HG03103 (cell line): ENCODE measurements at regions not wholly inside any gene's neighbourhood (a gene's known extent, or its start where the extent isn't known, plus 50 kb on each side); places are given as distances from the start of the nearest gene placed in this dataset.
"Not testable (repeated sequence)": the region's sequence is repeated elsewhere in the genome, so short reads cannot be mapped to it uniquely, and the experiment has no call there.

Source experiments
- ATAC-seq: cut with Tn5 transposase; IDR thresholded peaks from one replicate; pipeline ENCODE4 v1.9.1; 2021; ENCODE audit warnings: low read depth; ENCODE audit not compliant: unreplicated experiment

DNA sequence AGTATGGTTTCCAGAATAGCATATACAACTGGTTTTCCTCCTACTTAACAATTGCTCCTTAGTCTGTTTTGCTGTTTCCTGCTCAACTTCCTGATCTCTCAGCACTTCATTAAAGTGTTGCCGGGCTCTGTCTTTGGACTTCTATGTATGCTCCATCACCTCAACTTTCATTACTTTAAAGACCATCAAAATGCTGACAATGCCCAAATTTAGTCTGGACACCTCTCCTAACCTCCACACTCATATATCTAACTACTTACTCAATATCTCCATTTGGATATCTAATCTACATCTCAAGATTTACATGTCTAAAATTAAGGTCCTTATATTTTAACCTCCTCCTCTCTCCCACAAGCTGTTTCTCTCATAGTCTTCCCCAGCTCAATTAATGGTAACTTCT lies 54.4 kb upstream of the LGR5 start:
- no peak for ATAC-seq

DNA sequence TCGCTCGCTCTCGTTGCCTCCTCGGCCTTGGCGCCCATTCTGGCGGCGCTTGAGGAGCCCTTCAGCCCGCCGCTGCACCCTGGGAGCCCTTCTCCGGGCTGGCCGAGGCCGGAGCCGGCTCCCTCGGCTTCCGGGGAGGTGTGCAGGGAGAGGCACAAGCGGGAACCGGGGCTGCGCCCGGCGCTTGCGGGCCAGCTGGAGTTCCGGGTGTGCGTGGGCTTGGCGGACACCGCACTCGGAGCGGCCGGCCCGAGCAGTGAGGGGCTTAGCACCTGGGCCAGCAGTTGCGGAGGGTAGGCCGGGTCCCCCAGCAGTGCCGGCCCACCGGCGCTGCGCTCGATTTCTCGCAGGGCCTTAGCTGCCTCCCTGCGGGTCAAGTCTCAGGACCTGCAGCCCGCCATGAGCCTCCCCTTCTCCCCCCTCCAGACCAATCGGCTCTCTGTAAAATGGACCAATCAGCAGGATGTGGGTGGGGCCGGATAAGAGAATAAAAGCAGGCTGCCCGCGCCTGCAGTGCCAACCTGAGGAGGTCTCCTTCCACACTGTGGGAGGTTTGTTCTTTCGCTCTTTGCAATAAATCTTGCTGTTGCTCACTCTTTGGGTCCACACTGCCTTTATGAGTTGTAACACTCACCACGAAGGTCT lies 62.8 kb upstream of the LGR5 start:
- ATAC-seq: not testable (repeated sequence)

DNA sequence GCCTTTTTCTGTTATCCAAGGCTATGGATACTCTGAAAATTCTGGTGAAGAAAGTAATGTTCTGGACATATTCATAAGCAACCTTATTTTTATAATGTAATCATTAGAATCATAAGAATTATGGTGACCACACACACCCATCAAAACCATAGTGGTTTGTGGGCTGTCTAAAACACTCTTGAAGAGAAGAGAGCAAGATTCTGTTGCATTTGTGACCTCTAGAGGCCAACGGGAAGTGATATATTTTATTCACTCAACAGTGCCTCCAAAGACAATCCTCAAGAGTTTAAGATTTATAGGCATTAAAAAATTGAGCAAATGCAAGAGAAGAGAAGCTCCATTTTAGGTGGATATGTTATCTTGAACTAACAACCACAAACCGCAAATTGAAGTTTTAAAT lies 68.5 kb upstream of the LGR5 start:
- no peak for ATAC-seq

DNA sequence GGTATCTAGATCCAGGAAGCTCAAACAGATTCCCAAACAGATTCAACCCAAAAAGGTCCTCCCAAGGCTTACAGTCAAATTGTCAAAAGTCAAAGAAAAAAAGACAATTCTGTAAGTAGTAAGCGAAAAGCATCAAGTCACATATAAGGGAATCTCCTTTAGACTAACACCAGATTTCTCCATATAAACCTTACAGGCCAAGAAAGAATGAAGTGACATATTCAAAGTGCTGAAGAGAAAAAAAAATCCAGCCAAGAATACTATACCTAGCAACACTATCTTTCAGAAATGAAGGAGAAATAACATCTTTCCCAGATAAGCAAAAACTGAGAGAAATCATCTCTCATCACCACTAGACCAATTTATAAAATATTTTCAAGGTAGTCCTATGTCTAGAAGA lies 79.6 kb upstream of the LGR5 start:
- ATAC-seq: no peak

DNA sequence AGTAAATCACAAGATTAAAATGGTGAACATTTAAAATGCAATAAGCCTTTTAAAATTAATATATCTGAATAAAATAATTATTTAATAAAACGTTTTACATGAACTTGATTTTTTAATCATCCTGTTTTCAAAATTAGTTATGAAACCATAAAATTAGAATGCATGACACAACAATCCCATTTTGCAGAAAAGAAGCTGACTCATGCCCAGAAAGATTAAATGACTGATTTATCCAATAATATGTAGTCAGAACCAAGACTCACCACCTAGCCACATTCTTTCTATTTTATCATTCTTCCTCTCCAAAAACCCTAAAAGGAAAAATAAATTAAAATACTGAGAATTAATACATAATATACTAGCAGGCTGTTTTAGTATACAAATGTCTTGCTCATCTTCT lies 83.0 kb upstream of the LGR5 start:
- ATAC-seq: no peak

DNA sequence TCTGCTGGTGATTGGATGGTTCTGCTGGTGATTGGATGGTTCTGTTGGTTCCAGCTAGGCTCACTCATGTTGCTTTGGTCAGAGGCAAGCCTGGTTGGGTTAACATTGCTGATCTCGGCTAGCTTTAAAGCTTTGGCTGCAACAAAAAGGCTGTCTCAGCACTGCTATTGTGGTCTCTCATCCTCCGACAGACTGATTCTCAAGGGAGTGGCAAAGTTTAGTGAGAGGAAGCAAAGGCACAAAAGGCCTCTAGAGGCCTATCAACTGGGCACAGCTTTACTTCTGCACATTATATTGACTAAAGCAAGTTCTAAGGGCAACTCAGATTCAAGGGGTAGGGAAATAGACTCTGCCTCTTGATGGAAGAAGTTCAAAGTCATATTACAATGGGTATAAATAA lies 84.7 kb upstream of the LGR5 start:
- no peak for ATAC-seq

DNA sequence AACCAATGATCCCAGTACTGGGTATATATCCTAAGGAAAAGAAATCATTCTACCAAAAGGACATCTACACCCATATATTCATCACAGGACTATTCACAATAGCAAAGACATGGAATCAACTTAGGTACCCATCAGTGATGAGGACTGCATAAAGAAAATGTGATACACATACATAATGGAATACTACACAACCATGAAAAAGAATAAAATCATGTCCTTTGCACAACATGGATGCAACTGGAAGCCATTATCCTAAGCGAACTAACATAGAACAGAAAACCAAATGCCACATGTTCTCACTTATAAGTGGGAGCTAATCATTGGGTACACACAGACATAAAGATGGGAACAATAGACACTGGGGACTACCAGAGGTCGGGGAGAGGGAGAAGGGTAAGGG lies 86.0 kb upstream of the LGR5 start:
- no peak for ATAC-seq

DNA sequence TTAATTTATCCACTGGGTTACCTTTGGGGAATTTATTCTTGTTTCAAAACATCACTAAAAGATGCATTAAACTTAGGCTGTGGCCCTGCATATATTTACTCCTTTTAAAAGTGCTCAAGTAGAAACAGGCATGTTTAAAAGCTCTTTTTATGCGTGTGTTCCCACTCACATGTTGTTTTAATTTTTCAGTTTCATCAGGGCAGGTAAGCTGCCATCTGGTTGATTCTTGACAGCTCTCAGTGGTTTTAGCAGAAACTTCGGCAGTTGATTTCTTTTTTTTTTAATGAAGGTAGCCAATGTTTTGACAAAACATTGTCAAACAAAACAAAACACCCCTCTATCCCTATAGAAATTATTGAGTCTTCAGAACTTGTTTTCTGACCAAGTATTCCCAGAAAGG lies 89.6 kb upstream of the LGR5 start:
- ATAC-seq: no peak

DNA sequence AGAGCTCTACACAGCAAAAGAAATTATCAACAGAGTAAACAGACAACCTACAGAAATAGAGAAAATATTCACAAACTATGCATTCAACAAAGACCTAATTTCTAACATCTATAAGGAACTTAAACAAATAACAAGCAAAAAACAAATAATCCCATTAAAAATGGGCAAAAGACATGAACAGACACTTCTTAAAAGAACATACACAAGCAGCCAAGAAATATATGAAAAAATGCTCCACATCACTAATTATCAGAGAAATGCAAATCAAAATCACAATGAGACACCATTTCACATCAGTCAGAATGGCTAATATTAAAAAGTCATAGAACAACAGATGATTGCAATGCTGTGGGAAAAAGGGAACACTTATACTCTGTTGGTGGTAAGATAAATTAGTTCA lies 100.7 kb upstream of the LGR5 start:
- ATAC-seq: no peak

DNA sequence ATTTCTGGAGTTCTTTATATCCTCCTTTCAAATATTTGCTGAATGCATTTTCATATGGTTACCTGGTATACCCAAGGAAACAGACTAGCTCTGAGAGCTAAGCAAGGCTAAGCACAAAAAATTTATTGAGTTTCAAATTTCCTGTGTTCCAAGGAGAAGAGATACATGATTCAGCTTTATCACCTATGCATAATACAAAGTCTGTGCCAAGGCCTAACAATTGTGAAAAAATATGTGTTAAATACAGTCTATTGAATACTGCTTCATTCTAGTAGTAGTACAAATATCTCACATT lies 103.7 kb upstream of the LGR5 start:
- no peak for ATAC-seq

DNA sequence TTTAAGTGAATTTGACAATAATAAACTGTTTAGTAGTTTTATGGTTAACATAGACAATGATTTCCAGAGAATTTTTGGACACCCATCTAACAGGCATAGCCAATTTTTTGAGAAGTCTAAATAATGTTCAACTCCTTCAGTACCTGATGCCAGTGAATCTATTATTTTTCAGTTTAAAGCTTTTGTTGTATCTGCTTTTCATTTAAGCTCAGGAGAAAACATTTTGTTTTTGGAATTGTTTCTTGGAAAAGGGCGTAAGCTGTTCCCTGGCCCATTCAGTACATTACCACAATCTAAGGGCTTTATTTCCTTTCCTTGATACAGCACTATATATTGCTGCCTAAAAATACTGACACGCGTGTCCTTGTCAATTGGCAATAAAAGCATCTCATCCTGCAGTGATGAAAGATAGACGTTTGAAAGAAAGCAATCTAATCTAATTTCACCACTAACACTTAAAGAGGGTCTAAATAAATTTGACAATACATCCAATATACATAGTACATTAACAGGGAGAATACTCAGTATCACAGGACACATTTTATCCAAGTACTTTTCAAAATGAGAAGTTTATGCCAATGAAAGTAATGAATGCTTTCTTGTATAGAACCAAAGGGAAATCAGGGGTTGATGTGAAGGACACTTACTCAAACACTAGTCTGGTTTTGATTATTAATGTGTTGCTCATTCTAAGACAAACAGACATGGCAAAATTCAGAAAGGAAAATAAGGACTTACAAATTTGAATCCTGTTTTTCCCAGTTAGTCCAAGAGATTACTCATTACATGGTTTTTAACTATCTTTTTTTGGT lies 104.2 kb upstream of the LGR5 start:
- no peak for ATAC-seq

DNA sequence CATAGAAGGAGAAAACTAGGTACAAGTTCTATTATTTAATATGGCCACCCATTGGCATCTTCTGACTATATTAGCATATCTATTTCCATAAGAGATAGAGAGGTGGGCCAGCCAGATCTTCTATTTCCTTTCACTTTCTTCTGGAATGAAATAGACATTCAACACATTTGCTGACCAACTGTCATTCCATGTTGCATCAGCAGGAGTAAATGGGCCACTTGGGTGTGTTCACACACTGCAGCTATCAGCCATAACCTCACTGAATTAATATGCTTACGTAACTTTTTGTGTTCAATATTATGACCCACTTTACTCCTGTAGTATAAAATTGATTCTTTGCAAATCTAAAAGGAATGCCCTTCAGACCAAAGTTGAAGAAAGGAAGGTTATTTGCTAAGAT lies 106.2 kb upstream of the LGR5 start:
- ATAC-seq: no peak

DNA sequence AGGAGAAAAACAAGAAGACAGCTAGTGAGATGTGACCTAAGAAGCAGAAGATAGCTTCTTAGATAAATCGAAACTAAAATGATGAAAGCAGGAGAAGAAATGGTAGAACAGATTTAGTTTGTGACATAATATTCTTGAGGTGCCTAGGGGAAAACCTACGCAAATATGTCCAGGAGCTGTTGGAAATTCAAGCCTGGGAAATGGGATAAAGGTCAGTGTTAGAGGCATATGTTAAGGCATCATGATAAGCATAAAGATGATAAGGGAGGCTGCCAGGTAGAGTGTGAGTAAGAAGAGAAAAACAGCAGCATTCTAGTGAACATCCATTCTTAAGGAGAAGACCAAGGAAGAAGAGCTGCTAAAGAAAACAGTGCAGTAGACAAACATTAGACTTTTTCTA lies 109.6 kb upstream of the LGR5 start:
- no peak for ATAC-seq

DNA sequence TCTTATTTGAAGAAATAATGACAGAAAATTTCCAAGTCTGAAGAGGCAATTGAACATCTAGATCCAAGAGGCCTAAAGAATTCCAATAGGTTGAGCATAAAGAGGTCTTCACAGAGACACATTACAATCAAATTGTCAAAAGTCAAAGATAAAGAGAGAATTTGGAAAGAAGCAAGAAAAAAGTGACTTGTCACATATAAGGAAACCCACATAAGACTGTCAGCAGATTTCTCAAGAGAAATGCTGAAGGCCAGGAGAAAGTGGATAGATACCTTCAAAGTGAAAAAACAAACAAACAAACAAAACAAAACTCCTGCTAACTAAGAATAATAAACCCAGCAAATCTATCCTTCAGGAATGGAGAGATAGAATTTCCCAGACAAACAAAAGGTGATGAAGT lies 118.1 kb upstream of the LGR5 start:
- no peak for ATAC-seq

DNA sequence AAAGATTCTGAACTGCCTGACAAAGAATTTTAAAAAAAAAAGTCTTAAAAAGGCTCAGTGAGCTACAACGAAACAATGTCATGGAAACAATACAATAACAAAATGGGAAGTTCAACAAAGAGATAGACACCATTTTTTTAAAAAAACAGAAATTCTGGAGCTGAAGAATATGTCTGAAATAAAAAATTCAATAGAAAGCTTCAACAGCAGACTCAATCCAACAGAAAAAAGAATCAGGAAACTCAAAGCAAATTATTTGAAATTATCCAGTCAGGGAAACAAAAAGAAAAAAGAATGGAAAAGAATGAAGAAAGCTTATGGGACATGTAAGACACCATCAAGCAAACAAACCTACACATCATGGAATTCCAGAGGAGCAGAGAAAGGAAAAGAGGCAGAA lies 118.5 kb upstream of the LGR5 start:
- no peak for ATAC-seq

DNA sequence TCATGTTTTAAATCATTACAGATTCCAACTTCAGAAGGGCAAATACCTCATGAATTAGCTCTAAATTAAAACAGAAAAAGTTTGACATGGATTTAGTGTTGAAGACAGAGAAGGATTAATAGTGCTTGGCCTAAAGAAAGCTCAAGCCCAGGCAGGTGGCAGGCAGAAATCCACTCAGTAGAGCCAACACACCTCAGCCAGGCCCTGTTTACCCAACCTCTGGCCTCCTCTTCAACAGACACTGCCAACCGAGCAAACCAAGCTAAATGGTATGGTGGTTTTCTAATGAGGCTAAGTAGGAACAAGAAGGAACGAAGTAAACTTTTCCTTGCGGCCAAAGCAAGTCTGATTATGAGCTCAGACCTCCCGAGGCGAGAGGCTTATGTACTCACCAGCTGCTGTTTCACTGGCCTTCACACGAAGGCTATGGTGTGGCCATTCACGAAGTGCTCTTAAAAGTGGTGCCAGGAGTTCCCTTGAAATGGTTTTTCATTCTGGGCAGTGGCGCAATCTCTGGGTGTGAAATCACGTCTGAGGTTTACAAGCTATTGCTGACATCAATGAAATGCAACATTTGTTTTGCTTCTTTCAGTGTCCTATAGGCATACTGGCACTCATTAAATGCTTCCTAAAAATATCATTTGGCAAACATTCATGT lies 124.1 kb upstream of the LGR5 start:
- no peak for ATAC-seq

DNA sequence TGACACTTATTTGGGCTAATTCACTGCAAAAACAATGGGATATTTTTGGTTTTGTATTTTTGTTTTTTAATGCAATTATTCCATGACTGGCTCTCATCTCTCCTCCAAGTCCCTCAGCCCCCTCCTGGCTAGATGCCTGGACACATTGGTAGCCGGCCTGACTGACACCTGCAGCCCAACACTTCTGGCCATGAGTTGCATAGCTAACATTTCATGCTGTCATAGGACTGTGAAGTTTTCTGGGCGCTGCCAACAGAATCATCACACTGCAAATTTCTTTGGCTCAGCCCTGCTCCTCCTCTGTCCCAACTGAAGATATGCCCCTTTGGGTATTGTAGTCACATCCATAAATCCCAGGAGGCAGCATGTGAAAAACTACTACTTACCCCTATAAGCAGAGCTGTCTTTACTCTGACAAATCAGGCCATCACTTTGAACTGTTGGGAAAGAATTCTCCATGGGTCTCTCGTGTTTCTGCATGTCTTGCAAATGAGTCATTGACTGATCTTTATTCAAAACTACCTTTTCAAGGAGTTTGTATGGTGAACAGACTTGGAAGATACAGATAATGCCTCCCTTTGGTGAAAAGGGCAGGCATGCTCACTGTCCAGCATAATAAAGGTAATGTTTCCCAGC lies 126.7 kb upstream of the LGR5 start:
- no peak for ATAC-seq

DNA sequence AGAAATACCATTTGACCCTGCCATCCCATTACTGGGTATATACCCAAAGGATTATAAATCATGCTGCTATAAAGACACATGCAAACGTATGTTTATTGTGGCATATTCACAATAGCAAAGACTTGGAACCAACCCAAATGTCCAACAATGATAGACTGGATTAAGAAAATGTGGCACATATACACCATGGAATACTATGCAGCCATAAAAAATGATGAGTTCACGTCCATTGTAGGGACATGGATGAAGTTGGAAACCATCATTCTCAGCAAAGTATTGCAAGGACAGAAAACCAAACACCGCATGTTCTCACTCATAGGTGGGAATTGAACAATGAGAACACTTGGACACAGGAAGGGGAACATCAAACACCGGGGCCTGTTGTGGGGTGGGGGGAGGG lies 128.0 kb upstream of the LGR5 start:
- not testable (repeated sequence) for ATAC-seq

DNA sequence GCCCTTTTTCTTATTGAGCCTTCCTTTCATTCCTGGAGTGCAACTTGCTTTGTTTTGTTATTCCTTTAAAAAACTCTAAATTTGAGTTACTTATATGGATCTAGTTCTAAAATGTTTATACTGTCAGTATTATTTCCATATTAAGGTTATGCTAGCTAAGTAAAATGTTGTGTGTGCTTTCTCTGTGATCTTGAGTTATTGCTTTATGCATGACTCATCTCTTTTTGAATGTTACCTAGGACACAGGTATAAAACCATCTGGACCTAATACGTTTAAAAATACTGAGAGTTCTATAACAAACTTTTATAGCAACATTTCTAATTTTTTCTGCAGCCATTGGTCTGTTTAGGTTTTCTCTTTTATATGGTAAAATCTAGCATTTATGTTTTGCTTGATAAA lies 132.8 kb upstream of the LGR5 start:
- no peak for ATAC-seq

DNA sequence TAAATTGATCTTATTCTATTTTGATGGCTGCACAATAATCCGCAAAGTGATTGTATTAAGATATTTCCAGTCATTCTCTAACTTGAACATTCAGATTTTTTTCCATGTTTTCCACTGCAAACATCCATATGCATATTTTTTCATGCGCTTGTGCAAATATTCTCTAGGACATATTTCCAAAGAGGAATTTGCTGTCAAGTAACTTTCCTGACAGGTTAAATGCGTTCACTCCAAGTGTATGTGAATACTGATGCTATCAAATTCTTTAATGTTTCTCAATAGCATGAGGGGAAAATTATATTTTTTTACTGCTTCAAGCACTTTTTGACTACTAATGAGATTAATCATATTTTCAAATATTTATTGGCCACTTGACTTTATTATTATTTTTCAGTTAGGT lies 135.3 kb upstream of the LGR5 start:
- no peak for ATAC-seq

DNA sequence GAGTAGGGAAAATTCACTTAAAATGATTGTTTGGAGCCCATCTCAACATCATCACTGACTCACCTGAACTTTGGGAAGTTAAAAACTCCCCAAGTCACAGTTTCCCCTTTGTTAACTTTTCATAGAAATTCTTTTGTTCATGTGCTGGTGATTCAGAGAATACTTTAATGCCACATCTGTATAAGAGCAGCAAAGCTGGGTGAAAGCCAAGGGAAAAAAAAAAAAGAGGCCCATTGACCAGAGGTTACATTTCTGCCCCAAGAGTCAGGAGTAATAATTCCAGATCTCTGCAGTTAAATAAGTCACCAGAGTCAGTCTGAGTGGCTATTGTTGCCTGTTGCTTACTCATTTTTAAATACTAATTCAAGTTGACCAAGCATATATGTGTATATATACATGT lies 136.4 kb upstream of the LGR5 start:
- ATAC-seq: no peak
